OCI-LY1 (cell line): ENCODE measurements at regions not wholly inside any gene's neighbourhood (a gene's known extent, or its start where the extent isn't known, plus 50 kb on each side); places are given as distances from the start of the nearest gene placed in this dataset.

Experiments used
- CTCF ChIP-seq: fragments of 200-600 bp; sonication (generic), shearing (Covaris generic); IDR thresholded peaks from 2 replicates; pipeline ENCODE4 v1.5.1; 2017; ENCODE audit warnings: mild to moderate bottlenecking, antibody characterized with exemption, low read length, moderate library complexity, mixed read lengths
- EZH2 ChIP-seq: fragments of 200-600 bp; sonication (generic), shearing (Covaris generic); IDR thresholded peaks from 2 replicates; pipeline ENCODE4 v1.8.0; 2017; ENCODE audit warnings: borderline replicate concordance, mixed run types, mild to moderate bottlenecking, antibody characterized with exemption, low read length, moderate library complexity, mixed read lengths

- no peak for TF ChIP-seq CTCF
- TF ChIP-seq EZH2: no peak
Observed at GRCh38 chr5:21097661-21098060, 1109.7 kb upstream of the CDH18 start.
